Stimulated activated CD4-positive, alpha-beta T cell treated with anti-CD3 and anti-CD28 coated beads, Interleukin-15, amount 100 ng/mL, for 24 hours (primary cell): ENCODE measurements at regions not wholly inside any gene's neighbourhood (a gene's known extent, or its start where the extent isn't known, plus 50 kb on each side); places are given as distances from the start of the nearest gene placed in this dataset.
"Not testable (repeated sequence)": the region's sequence is repeated elsewhere in the genome, so short reads cannot be mapped to it uniquely, and the experiment has no call there.

Experiments used
- DNase-seq: peaks from one replicate; pipeline ENCODE4 v3.0.0-alpha.2; 2020

- DNase-seq: no peak
Measured at GRCh38 chr6:6875818-6876470, 231.8 kb upstream of the RREB1 start.

- DNase-seq: not testable (repeated sequence)
Measured at GRCh38 chr6:6877792-6878191, 230.0 kb upstream of the RREB1 start.

GRCh38 chr6:6878887-6879585, 228.7 kb upstream of the RREB1 start:
- no peak for DNase-seq

DNA sequence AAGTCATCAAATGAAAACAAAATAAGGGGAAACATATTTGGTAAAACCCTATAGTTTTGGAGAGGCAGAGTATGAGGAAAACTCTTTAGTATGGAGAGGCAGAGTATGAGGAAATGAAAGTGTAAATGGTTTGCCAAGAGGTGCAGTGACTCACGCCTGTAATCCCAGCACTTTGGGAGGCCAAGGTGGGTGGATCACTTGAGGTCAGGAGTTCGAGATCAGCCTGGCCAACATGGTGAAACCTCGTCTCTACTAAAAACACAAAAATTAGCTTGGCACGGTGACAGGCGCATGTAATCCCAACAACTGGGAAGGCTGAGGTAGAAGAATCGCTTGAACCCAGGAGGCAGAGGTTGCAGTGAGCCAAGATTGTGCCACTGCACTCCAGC, 228.2 kb upstream of the RREB1 start:
- not testable (repeated sequence) for DNase-seq

DNA sequence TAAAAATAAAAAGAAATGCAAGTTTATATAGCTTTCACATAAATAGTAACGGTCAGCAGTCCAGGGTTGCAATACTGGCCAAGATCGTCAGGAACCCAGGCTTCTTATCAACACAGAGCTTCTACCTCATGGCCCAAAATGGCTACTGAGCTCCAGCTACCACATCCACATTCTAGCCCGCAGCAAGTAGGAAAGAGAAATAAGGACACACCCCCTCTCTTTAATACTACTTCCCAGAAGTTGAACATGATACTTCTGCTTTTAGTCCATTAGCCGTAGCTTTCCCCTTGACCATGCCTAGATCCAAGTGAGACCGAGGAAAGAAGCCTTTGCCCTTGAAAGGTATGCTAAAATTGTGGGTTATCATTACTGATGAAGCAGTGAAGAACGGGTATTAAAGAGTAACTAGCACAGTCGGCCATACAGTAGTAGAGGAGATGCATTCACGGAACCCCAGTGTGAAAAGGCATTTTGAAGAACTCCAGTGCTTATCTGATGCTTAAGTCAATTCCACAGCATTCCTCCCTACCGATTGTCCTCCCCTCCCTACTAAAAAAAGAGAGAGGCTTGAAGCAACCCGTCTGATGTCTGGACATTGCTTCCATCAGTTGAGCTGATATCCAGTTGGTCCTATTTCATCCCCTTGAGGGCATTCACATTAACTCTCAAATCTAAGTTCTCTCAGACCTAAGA, 226.9 kb upstream of the RREB1 start:
- no peak for DNase-seq

DNA sequence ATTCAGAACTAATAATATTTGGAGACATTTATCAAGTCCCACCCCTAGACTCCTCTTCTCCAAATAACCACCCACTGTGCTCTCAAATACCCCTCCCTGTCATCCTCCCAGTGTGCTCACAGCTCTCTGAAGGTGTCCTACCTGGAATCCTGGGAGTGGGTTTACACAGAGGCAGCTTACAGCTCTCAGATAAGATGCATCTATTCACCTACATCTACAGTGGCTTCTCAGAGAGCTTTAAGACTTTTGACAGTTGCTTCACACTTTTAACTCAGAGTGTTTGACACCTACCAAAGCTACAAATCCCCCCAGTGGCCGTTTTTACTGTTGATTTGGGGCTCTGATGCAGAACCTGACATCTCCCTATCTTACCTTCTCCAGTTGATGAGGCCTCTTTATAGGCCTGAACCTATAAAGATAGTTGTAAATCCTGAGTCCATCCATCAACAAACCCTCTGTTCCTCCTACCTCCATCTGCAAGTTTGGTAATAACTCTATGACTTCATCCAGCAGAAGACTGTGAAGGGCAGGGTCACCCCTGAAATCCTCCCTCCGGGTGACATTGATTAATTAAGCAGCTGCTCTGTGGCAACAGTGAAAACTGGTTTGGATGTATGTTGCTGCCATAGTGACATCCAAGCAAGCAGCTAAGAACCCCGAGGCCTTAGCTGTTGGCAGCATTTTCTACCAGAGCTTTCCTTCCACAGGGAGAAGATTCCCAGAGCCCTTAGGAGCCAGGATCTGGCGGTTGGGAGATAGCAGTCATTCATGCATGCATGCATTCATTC, 226.1 kb upstream of the RREB1 start:
- DNase-seq: no peak

- DNase-seq: no peak
Measured at GRCh38 chr6:6882592-6882991, 225.2 kb upstream of the RREB1 start.

GRCh38 chr6:6883011-6883410, 224.8 kb upstream of the RREB1 start:
- DNase-seq: no peak

DNA sequence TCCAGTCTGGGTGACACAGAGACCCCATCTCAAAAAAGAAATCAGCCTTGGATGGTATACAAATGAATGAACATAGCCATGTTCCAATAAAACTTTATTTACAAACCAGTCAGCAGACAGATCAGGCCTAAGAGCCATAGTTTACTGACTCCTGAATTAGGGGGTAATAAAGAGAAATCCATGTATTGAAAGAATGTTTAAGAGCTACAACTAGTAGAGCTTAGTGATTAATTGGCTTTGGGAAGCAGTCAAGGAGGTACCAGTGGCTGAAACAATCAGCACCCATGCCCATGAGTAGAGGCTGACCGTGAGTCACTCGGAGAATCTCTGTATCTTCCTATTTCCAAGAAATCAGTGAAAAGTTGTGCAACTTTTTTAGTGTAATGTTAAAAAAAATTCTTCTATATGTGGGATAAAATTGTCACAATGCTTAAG, 223.6 kb upstream of the RREB1 start:
- no peak for DNase-seq

DNA sequence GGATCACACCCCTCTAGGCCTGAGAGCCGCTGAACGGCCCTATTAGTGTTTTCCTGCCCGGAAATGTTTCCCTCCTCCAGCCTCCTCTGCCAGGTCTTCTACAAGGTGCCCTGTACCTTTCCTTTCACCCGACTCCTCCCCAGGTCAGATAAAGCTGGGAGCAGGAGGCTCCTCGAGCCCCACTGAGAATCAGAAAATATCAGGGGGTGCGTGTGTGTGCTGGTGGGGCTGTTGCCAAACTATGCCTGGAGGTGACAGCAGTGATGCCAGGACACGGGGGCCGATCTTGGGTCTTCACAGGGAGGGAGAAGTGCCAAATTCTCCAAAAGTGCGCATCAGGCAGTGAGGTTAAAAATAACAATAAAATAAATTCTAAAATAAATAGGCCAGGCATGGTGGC, 222.8 kb upstream of the RREB1 start:
- no peak for DNase-seq

DNA sequence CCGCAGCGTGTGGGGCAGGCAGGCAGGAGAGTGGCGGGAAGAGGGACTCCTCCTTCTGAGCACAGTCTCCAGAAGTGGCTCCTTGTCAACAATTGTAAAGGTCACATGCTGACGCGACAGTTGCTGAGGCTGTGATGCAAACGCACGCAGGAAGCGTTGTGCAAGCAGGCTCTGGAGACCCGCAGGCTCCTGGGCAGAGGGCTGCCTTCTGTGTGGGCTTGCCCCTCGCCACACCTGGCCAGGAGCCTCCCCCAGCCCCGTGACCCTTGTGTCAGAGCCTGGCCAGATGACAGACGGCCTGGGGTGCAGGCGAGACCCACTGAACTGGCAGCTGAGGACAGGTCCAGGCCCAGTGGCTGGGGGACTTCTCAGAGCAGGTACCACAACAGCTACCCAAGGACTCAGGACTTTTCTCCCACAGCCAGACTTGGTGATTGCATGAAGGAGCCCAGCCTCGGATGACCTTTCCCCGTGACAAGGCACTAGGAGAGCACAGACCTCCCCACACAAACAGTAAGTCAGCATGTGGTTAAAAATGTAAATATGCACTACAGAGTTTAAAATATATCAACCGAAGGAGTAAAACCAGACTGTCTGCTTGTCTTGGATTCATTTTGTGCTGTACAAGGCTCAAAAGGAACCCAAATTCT, 222.1 kb upstream of the RREB1 start:
- DNase-seq: no peak

DNA sequence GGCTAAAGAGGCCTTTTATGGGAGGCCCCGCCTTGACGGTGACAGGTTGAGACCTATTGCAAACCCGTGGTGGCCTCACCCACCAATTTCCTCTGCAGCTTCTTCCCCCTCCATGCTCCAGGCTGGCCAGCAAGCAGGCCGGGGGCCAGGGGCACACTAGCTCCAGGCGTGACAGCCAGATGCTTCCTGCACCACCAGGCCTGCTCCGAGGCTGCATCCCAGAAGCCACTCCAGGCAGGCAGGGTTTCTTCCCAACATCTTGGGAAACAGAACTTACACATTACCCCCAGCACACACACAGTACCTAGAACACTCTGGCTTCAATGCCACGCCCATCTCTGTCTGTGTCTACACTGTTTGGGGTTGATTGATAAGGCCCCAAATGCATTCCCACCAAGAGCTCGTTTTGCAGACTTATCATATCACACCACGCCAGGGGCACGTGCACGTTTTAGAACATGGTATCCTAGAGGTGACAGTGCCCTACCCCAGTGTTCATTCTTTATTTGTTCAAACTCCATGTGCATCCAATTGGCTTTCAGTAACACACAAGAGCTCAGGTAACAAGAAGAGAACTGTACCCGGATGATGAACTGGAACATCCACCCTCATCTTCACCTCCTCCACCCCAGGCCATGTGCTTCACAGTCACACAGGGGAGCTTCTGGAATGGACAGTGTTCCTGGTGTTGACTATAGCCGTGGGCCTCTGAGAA, 221.4 kb upstream of the RREB1 start:
- DNase-seq: no peak

GRCh38 chr6:6886886-6887285, 220.9 kb upstream of the RREB1 start:
- DNase-seq: no peak

DNA sequence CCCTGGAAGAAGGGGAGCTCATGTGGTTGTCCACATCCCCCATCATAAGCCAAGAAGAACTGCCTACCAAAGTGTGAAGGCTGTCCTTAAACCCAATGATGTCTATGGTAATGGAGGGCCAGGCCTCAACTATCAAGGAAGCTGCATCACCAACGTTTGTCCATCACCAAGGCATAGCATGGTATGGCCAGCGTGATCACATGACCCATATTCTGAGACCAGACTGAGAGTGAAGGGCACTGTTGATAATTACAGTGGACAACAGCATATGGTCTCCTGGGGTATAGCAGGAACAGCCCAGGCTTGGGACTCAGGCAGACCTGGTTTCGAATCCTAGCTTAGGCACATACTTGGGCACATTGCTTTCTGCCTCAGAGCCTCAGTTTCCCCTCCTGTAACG, 218.2 kb upstream of the RREB1 start:
- no peak for DNase-seq

- no peak for DNase-seq
Measured at GRCh38 chr6:6890400-6890858, 217.3 kb upstream of the RREB1 start.

GRCh38 chr6:6891125-6891721, 216.5 kb upstream of the RREB1 start:
- no peak for DNase-seq

DNA sequence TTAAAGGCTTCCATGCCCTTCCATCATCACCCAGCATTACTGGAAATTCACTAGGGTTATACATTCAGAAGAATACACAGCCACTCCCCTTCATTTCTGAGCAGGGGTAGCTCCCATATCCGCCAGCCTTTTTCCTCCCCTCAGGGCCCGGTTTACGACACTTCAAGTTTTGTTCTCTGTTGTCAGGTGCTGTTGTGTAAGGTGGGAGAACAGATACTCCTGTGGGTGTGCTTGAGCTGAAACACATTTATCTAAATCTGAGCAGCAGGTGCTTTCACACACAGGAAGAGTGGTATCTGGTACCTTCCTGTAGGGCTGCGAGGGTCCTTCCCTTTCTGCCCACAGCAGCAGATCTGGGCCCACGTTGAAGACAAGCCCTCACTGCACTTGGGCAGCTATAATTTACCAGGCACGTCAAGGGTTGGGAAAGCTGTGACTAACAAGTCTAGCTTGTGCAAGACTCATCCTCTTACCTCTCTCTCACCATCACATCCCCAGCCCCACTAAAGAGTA, 215.8 kb upstream of the RREB1 start:
- DNase-seq: no peak

GRCh38 chr6:6892744-6893583, 214.8 kb upstream of the RREB1 start:
- DNase-seq: no peak

DNA sequence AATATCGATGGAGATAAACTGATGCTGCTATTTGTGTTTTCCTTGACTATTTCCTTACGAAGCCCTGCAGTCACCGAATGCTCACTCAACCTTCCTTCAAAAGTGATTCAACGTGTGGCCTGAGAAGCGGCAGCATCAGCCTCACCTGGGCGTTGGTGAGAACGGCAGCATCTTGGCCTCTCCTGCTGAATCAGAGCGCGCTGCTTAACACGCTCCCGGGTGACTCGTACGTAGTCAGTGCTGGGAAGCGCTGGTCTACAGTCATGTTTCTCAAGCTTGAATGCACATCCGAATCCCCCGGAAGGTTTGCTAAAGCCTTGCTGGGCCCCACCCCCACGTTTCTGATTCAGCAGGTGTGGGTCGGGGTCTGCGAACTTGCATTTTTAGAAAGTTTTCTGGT, 214.1 kb upstream of the RREB1 start:
- DNase-seq: no peak

- no peak for DNase-seq
Measured at GRCh38 chr6:6895929-6896328, 211.8 kb upstream of the RREB1 start.
